ENCODE measurements at regions not wholly inside any gene's neighbourhood (a gene's known extent, or its start where the extent isn't known, plus 50 kb on each side); places are given as distances from the start of the nearest gene placed in this dataset.

DNA sequence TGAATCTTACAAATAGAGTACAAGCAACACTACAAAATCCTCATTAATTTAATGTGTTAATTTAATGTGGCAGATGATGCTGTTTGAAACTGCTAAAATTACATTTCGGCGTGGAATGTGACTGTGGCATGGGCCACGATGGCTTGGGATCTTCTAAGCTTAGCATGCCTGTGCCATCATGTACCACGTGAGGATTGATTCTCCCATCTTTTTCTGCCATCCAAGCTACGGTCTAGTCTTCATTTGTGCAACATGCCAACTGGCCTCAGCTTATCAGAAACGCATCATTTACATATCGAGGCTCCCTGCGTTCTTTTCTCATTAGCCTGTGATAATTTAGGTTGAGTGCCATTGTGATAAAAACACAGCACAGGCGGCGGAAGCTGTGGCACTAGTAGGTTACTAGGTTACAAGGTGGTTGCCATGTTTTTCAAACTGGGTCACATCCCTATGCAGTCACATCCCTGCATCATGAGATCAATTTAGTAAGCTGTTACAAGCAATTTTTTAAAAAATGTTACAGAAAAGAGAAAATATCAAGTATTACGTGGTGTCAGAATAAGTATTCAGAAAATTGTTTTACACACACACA lies 189.9 kb upstream of the RBPJ start:
- Histone ChIP-seq H3K27me3 (ENCODE audit: insufficient read depth, poor library complexity, severe bottlenecking) (no peaks in the 10 kb centered on the region), H3K4me3 (replicated peaks; ENCODE audit: insufficient read depth, low read length) (no peak overlapping the region), H3K27ac (replicated peaks) (no peak overlapping the region)
- no peak for DNase-seq (ENCODE audit: low read depth in 1 of 2, low spot score in 1 of 2)
- TF ChIP-seq POLR2AphosphoS5 (IDR thresholded peaks at IDR 0.05; ENCODE audit: low read depth) (no peak), GABPA (IDR thresholded peaks at IDR 0.05; ENCODE audit: low read depth) (no peak), CTCF (IDR thresholded peaks at IDR 0.05; ENCODE audit: insufficient read depth, low read length) (no peak), SPI1 (IDR thresholded peaks at IDR 0.05; ENCODE audit: borderline replicate concordance, low read depth) (no peak), REST (IDR thresholded peaks at IDR 0.05; ENCODE audit: insufficient replicate concordance, low read depth) (no peak)

DNA sequence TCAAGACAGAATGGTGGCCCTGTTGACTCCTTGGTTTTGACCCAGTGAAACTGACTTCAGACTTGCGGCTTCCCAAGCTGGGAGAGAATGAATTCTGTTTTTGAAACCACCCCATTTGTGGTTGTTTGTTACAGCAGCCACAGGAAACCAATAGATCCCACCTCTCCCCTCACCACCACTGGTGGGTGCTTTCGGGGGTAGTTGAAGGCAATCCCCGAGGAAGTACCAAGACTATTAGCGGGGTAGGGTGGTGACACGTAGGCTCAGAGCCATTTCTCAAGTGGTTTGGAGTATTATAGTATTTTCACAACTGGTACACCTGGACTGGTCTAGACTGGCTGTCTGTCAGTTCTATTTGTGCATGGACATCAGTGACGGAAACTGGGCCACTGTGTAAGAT lies 189.1 kb upstream of the RBPJ start:
- no peak overlapping the region for H3K4me3 ChIP-seq (replicated peaks; ENCODE audit: insufficient read depth, low read length)
- no peak for DNase-seq (ENCODE audit: low read depth in 1 of 2, low spot score in 1 of 2)
- no peaks in the 10 kb centered on the region for H3K27me3 ChIP-seq (ENCODE audit: insufficient read depth, poor library complexity, severe bottlenecking)
- TF ChIP-seq POLR2AphosphoS5 (IDR thresholded peaks at IDR 0.05; ENCODE audit: low read depth) (no peak), REST (IDR thresholded peaks at IDR 0.05; ENCODE audit: insufficient replicate concordance, low read depth) (no peak), CTCF (IDR thresholded peaks at IDR 0.05; ENCODE audit: insufficient read depth, low read length) (no peak), GABPA (IDR thresholded peaks at IDR 0.05; ENCODE audit: low read depth) (no peak), SPI1 (IDR thresholded peaks at IDR 0.05; ENCODE audit: borderline replicate concordance, low read depth) (no peak)
- H3K27ac ChIP-seq (replicated peaks), result no peak overlapping the region

- TF ChIP-seq CTCF (IDR thresholded peaks at IDR 0.05; ENCODE audit: insufficient read depth, low read length) (no peak), REST (IDR thresholded peaks at IDR 0.05; ENCODE audit: insufficient replicate concordance, low read depth) (no peak), SPI1 (IDR thresholded peaks at IDR 0.05; ENCODE audit: borderline replicate concordance, low read depth) (no peak), GABPA (IDR thresholded peaks at IDR 0.05; ENCODE audit: low read depth) (no peak), POLR2AphosphoS5 (IDR thresholded peaks at IDR 0.05; ENCODE audit: low read depth) (no peak)
- Histone ChIP-seq H3K27ac (replicated peaks) (no peak overlapping the region), H3K4me3 (replicated peaks; ENCODE audit: insufficient read depth, low read length) (no peak overlapping the region), H3K27me3 (ENCODE audit: insufficient read depth, poor library complexity, severe bottlenecking) (no peaks in the 10 kb centered on the region)
- DNase-seq (ENCODE audit: low read depth in 1 of 2, low spot score in 1 of 2), result no peak
Measured at GRCh38 chr4:26132858-26133257, 188.0 kb upstream of the RBPJ start.

Measured in HL-60 (cell line).